HG03103 (cell line): ENCODE measurements at regions not wholly inside any gene's neighbourhood (a gene's known extent, or its start where the extent isn't known, plus 50 kb on each side); places are given as distances from the start of the nearest gene placed in this dataset.
"Not testable (repeated sequence)": the region's sequence is repeated elsewhere in the genome, so short reads cannot be mapped to it uniquely, and the experiment has no call there.

ENCODE experiments used
- ATAC-seq: cut with Tn5 transposase; IDR thresholded peaks from one replicate; pipeline ENCODE4 v1.9.1; 2021; ENCODE audit warnings: low read depth; ENCODE audit not compliant: unreplicated experiment

DNA sequence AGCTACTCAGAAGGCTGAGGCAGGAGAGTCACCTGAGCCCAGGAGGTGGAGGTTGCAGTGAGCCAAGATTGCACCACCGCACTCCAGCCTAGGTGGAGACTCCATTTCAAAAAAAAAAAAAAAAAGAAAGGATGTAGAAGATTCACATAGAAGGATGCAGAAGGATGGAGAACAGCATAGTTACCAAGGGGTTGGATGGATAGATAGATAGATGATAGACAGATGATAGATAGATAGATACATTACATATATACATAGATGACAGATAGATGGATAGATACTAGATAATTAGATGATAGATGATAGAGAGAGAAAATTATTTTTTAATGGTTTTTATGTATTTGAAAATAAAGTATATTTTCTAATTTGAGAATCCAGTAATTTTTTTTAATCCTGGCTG is 160.7 kb upstream of the ARID1B start:
- no peak for ATAC-seq

DNA sequence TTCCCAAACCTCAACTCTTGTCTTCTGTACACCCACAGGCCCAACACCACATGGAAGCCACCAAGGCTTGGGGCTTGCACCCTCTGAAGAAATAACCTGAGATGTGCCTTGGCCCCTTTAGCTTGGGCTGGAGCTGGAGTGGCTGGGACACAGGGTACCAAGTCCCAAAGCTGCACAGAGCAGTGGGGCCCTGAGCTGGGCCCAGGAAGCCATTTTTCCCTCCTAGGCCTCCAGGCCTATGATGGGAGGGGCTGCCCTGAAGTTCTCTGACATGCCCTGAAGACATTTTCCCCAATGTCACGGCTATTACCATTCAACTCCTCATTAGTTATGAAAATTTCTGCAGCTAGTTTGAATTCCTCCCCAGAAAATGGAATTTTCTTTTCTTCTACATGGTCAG is 163.2 kb upstream of the ARID1B start:
- ATAC-seq = no peak

DNA sequence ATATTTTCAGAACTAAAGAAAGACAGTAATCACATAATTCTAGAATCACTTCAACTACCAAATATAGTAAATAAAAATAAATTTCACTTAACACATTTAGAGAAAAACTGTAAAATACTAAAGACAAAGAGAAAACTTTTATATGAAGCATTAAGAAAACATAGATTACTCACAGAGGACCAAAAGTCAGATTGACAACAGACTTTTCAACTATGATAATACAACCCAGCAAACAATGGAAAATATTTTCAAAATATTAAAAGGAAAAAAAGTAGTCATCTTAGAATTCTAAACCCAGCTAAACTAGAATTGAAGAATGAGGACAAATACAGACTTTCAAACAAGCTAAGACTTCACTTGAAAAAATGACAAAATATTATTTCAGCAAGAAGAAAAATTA is 164.8 kb upstream of the ARID1B start:
- no peak for ATAC-seq

DNA sequence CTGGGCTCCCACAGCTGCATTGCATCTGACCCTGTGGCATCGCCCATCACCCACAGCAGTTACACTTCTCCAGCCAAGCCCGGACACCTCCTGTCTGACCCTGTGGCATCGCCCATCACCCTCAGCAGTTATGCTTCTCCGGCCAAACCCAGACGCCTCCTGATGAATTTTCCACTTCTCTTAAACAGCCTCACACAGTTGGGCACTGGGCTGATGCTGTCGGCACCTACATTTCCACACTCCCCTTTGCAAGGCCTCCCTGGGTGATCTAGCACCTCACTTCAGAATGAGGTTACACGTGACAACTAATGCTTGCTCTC is 175.2 kb upstream of the ARID1B start:
- ATAC-seq = no peak

DNA sequence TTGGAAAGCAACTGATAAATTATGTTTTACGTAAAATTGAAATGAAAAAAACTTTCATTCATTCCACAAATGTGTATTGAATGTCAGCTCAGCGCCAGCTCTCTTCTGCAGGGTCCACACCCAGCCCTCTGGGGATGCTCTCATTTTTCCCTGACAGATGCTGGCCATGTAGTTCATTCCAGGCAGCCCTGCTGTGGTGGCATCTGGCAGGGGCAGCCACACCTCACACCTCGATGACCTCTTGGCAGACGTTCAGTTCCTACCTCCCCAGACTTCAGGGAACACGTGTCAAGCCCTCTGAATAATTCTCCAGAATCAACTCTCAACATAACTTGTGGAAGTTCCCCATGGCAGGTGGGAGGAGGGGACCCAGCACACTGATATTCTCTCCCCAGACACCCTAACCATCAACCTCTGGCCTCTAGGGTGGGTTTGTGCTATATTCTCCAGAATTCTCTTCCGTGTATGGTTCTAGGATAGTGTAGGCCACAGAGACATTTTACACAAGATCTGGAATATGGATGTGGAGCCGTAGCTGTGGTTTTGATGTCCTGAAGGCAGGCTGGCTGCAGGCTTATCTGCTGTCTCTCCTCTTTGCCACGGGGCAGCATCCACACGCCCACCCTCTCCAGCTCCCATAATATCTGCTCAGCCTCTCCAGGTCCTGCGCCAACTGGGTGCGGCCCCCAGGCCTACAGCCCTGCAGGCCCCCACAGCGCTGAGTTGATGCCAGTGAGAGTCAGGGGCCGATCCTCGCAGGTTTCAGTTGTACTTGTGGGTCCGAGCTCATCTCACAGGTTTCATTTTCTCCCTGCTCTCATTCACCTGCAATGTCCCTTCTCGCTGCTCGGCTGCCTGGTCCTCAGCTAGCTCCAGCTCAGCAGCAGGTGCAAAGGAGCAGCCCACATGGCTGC is 175.8 kb upstream of the ARID1B start:
- no peak for ATAC-seq

DNA sequence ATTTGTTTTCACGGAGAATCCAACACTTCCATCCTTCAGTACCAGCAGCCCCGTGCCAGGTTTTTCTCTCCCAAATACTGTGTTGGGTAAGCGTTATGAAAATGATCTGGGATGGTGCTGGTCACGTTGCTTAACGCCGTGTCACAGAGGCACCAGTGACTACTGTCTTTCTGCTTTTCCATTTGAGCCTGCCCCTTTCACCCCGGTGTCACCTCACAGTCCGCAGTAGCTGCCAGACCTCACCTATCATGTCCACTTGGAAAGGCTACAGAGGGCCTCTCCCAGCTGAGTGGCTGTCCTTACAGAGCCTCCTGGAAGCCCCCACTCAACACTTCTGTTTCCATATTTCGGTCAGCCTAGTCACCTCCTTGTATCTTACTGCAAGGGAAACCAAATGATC is 176.5 kb upstream of the ARID1B start:
- no peak for ATAC-seq

DNA sequence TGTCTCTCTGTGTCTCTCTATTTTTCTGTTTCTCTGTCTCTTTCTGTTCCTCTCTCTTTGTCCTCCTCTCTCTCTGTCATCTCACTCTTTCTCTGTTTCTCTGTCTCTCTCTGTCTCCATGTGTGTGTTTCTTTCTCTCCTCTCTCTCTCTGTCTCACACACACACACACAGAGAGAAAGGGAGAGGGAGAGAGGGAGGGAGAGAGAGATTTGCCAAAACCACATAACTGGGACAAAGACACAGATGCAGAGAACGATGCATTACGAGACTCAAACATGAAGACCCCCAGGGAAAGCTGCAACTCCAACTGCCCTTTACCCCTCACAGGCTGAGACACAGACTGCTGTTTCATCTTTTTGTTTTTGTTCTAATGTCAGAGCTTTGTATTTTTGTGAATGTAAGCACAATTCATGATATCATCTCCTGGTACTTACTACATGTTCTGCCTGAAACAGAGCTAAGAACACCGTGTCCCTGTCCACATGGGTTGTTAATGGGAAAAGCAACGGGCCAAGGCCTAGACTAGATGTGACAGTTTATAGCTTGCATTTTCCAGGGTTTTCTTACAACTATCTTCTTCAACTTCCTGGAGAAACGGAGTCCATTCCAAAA is 177.1 kb upstream of the ARID1B start:
- no peak for ATAC-seq

DNA sequence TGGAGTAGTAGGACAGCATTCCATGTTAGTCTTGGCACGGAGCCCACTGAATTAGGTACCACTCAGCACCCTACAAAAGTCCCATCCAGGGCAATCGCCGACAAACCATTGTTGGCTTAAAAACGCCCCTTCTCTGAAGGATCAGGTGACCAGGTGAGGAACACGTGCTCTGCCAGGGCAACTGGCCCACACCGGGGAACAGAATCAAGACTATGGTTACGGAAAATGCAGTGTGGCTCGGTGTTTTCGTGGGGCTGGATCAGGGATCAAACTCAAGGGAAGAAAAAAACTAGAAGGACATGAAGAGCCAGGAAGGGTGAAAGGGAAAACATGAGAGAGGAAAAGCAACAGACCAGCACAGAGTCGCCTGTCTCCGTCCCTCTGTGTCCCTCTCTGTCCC is 177.8 kb upstream of the ARID1B start:
- ATAC-seq = no peak

DNA sequence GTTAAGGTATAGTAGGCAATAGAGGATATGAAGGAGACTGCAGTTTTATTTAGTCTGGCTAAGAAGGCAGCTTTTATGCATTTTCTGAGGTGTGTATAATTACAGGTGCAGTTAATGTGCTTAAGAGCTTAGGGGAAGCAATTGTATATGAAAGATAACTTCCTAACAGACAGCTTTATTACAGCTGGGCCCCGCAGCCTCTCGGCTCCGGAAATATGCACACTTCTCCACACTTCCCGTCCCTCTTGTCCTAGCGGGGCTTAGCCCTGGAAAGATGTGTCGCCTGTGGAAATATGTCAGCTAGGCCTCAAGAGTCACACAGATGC is 178.4 kb upstream of the ARID1B start:
- no peak for ATAC-seq

DNA sequence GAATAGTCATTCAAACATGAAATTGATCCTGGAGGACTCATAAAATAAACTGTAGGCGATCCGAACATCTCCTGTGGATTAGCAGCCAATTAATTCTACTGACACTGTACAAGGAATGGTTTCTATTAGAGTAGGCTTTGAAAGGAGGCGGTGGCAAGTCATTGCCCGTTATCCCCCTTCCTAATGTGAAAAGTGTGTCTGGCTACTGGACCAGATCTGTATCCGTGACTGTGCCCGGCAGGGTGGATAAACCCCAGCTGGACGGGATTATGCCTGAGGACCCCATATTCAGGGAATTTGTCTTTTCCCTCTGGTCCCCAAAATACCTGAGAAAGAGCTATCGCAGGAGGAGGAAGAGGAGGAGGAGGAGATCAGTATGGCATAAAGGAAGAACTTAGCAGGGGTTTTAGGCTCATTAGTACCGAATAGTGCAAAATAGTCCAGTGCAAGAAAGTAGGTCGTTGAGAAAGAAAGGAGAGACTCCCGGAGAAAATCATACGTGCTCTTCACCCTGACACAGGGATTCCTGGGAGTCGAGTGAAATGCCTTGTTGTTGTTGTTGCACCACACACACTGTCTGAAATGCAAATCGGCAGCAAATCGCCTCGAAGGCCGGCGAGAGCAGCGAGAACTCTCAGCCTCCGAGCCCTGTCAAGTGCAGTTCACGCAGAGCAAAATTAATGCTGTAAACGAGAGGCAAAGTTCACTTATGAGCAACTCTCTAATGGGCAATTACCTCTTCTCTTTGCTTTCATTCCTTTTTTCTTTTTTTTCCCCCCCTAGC is 178.9 kb upstream of the ARID1B start:
- ATAC-seq = no peak

DNA sequence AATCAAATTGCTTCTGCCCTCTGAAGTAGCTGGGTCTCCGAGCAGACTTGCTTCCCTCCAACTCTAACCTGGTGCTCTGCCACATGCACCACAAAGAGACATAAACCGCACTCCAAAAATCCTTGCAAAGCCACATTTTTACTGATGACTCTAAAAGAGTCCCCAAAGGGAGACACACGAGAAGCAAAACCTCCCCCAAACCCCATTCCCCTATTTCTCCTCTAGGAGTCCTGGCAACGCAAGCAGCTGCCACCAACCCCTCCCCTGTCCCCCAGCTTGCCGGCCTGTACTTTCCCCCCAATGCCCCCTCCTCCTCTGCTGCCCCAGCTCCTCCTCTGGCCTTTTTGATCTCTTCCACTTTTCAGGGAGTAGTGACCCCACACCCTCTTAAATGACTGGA is 180.1 kb upstream of the ARID1B start:
- no peak for ATAC-seq

DNA sequence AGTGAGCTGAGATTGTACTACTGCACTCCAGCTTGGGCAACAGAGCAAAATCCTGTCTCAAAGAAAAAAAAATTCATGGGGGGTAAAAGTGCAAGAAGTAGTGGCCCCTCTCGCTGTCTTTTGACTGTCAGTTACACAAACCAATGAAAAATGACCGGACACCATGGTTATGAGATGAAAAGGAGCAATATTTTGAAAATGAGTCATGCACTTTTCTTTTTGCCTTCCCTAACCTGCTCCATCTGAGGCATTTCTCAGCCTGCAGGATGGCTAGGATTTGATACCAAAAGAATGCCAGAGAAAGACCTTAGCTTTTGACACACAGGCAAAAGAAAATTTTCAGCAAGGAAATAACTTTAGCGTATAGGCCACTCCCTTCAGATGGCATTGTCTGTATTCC is 181.7 kb upstream of the ARID1B start:
- no peak for ATAC-seq

DNA sequence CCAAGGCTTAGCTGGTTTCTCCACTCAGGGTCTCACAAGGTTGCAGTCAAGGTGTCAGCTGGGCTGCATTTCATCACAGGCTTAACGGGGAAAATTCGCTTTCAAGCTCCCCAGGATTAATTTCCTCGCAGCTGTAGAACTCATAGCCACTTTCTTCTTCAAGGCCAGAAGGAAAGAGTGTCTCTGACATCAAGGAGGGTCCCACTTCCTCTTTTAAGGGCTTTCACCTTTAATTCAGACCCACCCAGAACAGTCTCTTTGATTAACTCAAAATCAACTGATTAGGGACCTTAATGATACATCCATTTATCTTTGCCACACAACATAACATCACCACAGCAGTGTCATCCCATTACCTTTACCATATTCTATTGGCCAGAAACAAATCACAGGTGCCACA is 183.3 kb upstream of the ARID1B start:
- ATAC-seq = no peak

DNA sequence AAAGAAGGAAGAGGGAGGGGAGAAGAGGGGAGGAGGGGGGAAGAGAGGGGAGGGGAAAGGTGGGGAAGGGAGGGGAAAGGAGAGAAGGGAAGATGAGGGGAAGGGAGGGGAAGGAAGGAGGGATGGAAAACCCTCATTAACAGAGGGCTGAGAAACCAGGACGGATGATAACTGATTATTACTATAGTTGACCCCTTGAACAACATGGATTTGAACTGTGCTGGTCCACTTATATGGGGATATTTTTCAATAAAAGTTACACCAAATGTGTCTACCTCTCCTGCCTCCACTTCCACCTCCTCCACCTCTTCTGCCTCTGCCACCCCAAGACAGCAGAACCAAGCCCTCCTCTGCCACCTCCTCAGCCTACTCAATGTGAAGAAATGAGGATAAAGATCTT is 184.1 kb upstream of the ARID1B start:
- no peak for ATAC-seq

DNA sequence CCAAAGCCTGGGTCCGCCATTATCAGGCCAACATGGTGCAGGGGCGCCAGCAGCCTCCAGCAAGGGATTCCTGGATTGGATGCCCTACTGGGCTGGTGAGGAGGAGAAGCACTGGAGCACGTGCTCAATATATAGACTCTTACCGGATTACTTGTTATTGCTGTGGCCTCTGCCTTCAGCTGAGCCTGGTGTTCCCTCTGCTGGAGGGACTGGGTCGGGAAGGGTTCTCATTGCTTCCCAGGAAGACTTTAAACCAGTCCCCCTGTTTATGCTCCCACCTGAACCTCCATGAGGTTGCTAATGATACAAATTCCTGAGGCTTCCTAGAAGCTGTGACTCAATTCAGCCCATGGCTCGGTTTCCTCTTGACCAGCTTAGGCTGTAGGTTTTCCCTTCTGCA is 186.7 kb upstream of the ARID1B start:
- no peak for ATAC-seq

DNA sequence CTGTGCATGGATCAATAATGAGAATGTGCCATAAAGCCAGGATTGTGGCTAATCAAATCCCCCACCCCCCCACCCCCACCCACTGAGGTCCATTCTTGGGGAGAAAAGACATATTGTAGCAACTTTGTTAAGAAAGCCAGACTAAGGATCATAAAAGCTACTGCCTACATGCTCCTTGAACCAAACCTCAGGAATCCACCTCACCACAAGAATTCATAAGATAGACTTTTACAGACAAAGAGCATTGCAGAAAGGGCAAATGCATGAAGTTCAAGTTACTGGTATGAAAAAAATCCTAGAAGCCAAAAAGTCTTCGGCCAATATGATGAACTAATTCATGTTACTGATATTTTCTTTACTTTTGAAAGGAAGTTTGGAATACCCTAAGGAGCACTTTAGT is 187.9 kb upstream of the ARID1B start:
- no peak for ATAC-seq

DNA sequence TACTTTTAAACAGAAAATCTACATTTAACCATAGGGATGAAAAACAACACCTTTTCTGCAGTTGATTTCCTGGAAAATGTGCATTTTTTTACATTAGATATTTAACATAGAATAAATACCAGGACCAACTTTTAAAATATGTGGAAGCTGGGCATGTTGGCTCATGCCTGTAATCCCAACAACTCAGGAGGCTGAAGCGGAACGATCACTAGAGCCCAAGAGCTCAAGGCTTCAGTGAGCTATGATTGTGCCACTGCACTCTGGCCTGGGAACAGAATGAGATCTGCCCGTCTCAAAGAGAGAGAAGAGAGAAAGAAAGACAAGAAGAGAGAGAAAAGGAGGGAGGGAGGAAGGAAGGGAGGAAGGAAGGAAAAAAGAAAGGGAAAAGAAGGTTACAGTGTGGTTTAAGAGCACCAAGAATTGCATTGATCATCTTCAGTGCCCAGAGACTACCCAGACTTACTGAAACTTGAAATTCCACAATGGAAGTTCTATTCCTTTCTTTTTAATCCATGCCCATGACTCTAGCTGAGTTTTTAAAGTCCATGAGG is 189.4 kb upstream of the ARID1B start:
- no peak for ATAC-seq

DNA sequence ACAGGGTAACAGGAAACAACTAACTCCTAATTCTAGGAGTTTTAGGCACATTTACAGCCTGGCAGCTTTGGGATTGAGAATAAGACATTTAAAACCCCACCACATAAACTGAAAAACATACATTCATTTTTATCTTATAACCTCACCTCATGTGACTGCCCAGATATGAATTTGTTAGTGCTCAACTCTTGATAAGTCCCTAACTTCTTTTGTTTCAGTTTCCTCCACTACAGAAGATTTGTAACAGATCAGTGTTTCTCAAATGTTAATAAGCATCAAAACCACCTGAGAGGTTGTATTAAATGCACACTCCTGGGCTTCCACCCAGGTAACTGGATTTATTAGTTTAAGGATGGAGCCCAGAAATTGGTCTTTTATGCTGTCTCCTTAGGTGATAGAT is 190.1 kb upstream of the ARID1B start:
- no peak for ATAC-seq

DNA sequence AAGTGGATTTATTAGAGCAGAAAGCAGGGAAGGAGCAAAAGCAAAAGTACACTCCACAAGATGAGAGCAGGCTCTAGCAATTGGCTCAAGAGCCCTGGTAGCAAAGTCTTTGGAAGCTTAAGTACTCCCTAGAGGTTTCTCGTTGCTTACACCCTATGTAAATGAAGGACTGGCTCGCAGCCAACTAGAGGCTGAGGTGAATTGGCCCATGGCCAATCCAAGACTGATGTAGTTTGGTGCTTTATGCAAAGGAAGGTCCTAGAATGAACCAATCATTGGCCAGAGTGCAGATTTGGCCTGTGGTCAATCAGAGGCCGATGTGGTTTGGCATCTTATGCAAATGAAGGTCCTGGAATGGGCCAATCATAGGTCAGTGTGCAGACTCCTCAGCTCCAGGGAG is 191.3 kb upstream of the ARID1B start:
- no peak for ATAC-seq

DNA sequence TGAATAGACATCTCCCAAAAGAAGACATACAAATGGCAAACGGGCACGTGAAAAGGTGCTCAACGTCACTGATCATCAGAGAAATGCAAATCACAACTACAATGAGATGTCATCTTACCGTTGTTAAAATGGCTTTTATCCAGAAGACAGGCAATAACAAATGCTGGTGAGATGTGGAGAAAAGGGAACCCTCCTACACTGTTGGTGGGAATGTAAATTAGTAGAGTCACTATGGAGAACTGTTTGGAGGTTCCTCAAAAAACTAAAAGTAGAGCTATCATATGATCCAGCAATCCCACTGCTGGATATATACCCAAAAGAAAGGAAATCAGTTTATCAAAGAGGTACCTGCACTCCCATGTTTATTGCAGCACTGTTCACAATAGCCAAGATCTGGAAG is 193.1 kb upstream of the ARID1B start:
- not testable (repeated sequence) for ATAC-seq

DNA sequence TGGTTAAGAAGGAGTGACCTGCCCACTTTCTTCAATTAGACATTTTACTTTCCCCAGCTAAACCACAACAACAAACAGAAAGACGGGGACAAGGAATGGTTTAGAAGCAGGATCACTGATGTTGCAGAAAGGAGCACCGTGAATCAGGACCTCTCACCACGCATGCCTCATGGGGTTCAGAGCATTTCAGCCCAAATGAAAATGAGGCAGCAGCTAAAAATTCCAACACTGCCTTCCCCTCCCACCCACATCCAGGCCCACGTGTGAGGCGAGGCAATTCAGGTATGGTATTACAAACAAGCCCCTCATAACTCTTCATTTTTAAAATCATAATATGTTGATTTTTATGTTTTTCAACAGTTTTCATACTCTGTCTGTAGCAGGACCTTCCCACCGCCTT is 194.1 kb upstream of the ARID1B start:
- ATAC-seq = no peak
